HG03064 (cell line): ENCODE measurements at regions not wholly inside any gene's neighbourhood (a gene's known extent, or its start where the extent isn't known, plus 50 kb on each side); places are given as distances from the start of the nearest gene placed in this dataset.
"Not testable (repeated sequence)": the region's sequence is repeated elsewhere in the genome, so short reads cannot be mapped to it uniquely, and the experiment has no call there.

Experiments used
- ATAC-seq: cut with Tn5 transposase; IDR thresholded peaks from one replicate; pipeline ENCODE4 v1.9.1; 2021; ENCODE audit warnings: low read depth; ENCODE audit not compliant: unreplicated experiment

GRCh38 chr18:28781616-28782362 lies 604.9 kb upstream of the CDH2 start:
- no peak for ATAC-seq

DNA sequence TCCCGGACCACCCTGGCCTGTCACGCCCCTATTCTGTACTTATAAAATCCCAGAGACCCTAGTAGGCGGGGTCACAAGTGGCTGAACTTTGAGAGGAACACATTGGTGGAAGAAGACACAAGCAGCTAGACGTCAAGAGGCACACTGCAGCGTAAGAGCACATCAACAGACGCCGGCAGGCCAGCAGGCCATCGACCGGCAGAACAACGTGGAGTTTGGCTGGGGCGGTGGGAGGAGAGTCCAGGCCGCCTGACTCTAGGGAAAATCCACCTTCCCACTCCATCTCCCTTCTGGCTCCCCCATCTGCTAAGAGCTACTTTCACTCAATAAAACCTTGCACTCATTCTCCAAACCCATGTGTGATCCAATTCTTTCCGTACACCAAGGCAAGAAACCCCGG lies 601.8 kb upstream of the CDH2 start:
- no peak for ATAC-seq

GRCh38 chr18:28777756-28778155 lies 600.8 kb upstream of the CDH2 start:
- ATAC-seq, result no peak

- ATAC-seq, result no peak
Observed at GRCh38 chr18:28771849-28772248, 594.9 kb upstream of the CDH2 start.

DNA sequence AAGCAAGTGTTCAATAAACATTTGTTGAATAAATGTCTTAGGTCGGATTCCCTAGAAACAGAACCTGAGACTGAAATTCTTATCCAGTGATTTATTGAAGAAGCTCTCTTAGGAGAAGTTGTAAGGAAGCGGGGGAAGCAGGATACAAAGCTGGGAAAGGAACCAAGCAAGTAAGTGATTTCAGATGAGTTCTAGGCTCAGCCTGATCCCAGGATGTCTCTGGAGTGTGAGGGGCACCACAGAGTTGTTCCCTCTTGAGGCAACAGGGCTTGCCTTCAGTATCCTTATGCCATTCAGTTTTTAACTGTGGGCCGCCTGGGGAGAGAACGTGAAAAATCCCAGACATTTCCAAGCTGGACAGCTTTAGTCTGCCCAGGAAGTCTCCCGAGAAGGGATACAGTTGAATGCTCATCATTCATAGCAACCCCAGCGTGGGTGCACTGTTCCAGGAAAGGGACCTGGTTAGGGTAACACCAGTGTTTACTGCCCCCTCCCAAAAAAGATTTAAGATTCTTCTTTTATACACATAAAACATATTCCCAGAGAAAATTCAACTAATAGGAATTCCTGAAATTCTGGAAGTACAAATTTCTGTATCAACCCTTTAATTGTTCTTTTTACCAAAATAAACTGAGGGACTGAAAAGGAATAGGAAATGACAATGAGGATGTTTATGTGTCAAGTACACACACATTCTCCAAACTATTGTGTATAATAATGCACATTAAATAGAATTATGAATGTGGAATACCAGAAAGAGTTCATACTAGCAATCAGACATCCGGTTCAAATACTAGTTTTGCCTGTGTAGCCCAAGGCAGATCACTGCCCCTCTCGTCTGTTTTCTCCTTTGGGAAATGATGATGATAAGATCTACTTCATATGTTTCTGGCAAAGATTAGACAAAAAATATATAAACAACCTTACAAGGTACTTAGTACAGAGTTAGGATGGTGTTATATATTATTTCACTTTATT lies 592.1 kb upstream of the CDH2 start:
- ATAC-seq, result no peak

- no peak for ATAC-seq
Observed at GRCh38 chr18:28767727-28768211, 590.8 kb upstream of the CDH2 start.

DNA sequence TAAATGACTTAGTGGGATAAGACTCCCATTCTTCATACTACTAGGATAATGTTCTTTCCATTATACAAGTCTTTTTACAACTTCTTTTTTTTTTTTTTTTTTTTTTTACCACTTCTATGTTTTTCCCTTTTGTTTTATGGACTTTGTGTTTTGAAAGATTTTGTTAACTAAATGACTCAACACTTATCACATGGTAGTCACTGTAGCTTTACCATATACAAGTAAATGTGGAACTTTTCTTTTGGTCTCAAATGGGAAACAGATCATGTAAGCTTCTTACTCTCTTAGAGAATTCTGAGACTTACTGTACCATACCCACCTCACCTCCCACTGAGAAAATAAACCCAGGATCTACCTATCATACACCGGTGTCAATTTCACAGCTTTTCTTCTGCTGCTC lies 590.3 kb upstream of the CDH2 start:
- no peak for ATAC-seq

GRCh38 chr18:28766721-28767120 lies 589.8 kb upstream of the CDH2 start:
- ATAC-seq, result no peak

GRCh38 chr18:28766027-28766426 lies 589.1 kb upstream of the CDH2 start:
- no peak for ATAC-seq

DNA sequence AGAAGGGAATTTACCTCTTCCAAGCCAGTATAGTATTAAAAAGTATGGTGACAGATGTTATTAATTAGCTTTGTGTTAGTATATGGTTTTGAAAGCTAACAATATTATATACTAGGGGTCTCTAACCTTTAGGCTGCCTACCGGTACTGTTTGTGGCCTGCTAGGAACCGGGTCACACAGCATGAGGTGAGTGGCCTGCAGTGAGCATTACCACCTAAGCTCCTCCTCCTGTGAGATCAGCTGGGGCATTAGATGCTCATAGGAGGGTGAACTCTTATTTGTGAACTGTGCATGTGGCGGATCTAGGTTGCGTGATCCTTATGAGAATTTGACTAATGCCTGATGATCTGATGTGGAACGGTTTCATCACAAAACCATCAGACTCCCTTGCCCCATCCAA lies 583.4 kb upstream of the CDH2 start:
- no peak for ATAC-seq

DNA sequence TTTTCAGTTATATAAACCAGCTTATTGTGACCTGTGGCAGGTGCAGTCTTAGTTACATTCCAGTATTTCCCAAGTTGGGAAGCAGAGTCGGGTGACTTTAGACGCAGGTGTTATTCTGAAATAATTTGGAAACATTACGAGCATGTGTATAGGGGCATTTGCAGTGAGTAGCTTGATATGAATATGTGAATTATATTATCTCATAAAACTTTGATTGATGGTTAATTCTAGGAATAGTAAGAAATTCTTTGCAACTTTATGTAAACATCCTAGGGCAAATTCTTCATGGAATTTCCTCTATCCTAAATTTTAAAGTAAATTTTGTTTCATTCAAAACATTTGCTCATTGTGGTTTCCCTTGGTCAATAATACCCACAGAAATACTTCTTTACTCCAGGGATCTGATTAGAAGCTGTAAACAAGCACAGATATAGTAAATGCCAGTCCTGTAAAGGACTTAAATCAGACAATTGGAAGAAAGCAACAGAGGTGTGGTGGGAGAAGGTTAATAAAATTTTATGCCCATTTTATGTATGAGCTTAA lies 580.6 kb upstream of the CDH2 start:
- ATAC-seq, result no peak

GRCh38 chr18:28743115-28743514 lies 566.2 kb upstream of the CDH2 start:
- no peak for ATAC-seq

DNA sequence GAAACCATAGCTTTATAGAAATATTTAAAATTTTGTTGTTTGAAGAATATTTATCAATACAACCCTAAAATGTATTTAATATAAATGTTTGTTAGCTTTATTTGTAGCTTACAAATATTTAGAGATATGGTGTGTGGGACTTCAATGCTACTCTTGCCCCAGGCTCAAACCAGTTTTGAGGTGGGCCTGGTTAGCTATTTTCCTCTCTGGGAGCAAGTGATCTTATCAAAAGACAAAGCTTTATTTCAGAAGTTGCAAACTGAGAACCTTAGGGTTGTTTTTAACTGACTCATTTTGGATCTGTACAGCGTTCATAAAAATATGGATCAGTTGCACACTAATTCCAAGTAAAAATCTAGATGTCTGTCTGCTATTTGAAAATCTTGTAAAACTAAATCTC lies 563.6 kb upstream of the CDH2 start:
- ATAC-seq, result no peak

DNA sequence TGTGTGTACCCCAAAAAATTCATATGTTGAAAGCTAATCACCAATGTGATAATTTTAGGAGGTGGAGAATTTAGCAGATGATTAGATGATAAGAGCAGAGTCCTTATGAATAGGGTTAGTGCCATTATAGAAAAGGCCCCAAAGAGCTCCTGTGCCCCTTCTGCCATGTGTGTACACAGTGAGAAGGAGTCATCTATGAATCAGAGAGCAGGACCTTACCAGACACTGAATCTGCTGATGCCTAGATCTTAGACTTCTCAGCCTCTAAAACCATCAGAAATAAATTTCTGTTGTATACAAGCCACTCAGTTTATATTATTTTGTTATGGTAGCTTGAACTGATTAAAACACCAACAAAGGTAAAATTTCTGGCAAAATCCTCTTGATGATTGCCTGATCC lies 560.0 kb upstream of the CDH2 start:
- ATAC-seq, result no peak

GRCh38 chr18:28736223-28736622 lies 559.3 kb upstream of the CDH2 start:
- no peak for ATAC-seq

DNA sequence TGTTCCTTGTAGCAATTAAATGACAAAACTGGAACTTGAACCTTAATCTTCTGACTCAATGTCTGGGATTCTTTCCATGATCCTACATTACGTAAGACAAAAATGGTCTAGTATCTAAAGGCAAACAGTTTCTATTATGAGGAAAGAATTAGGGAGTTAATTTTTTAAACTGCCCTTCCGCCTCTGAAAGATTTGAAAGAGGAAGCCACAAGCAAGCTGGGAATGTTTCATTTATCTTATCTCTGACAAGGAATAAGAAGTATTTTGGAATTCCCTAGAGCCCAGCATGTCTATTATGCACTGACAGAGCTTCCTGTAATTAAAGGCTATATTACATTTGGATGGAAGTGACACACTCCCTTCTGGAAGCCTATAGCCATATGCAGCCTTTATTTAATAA lies 558.8 kb upstream of the CDH2 start:
- ATAC-seq, result no peak

DNA sequence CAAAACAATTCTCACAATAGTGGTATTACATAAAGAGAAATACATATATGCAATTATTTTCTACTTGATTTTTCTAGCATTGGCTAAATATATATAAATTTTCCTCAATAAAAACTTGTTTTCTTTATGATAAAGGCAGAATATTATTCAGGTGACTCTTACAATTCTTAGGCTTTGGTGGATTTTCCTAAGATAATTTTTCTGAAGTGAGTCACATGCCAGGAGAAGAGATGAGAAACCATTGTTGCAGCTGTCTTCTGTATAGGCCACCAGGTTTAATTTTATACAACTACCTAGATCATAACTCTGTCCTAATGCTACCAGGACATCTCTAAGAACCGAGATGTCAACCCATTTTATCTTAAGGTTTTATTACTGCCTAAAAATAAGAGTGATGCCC lies 552.4 kb upstream of the CDH2 start:
- ATAC-seq, result no peak

GRCh38 chr18:28728891-28729290 lies 552.0 kb upstream of the CDH2 start:
- ATAC-seq, result no peak

- ATAC-seq, result not testable (repeated sequence)
Observed at GRCh38 chr18:28727189-28727588, 550.3 kb upstream of the CDH2 start.

- ATAC-seq, result no peak
Observed at GRCh38 chr18:28725876-28726275, 548.9 kb upstream of the CDH2 start.

DNA sequence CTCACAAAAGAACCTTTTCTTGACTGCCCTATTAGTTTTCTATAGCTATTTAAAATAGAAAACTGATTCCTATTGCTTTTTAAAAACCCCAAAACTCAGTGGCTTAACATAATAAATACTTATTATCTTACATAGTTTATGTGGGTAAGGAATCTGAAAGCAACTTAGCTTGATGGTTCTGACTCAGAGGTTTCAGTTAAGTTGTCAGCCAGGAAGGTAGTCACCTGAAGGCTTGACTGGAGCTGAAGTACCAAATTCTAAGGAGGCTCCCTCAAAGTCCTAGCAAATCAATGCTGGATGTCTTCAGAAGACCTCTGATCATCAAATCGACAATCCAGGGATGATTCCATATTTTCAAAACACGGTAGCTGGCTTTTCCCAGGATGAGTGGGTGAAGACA lies 546.6 kb upstream of the CDH2 start:
- ATAC-seq, result no peak
